Large intestine (tissue), 3 donors: ENCODE measurements at regions not wholly inside any gene's neighbourhood (a gene's known extent, or its start where the extent isn't known, plus 50 kb on each side); places are given as distances from the start of the nearest gene placed in this dataset.

Source experiments
- DNase-seq, 2 donors: peaks; one replicate each; pipeline versions ENCODE4 v3.0.0 to v3.0.0-alpha.2; 2013
- H3K27ac ChIP-seq: one replicate; pipeline ENCODE4 v1.5.1; 2013; ENCODE audit warnings: low read length
- H3K27me3 ChIP-seq: 2 replicates; pipeline ENCODE4 v1.6.1; 2013; ENCODE audit warnings: low read length; ENCODE audit not compliant: control insufficient read depth, insufficient read depth
- H3K36me3 ChIP-seq: 2 replicates; pipeline ENCODE4 v1.6.1; 2013; ENCODE audit warnings: low read length; ENCODE audit not compliant: control insufficient read depth, insufficient read depth
- H3K4me1 ChIP-seq: one replicate; pipeline ENCODE4 v1.6.1; 2013; ENCODE audit warnings: low read length; ENCODE audit not compliant: control insufficient read depth, insufficient read depth
- H3K4me3 ChIP-seq: one replicate; pipeline ENCODE4 v1.5.1; 2013; ENCODE audit warnings: low read length
- H3K9me3 ChIP-seq: one replicate; pipeline ENCODE4 v1.6.1; 2013; ENCODE audit warnings: mild to moderate bottlenecking, low read depth, low read length, moderate library complexity; ENCODE audit not compliant: control insufficient read depth
- WGBS: methylation state at CpG from one replicate; pipeline ENCODE4 v1.1.5; 2013; ENCODE audit warnings: low lambda C conversion rate; ENCODE audit not compliant: insufficient coverage; 5-methylcytosine and 5-hydroxymethylcytosine counted together

- WGBS: 80% methylated on average over 1 of the region's 10 CpGs
- Histone ChIP-seq H3K9me3 (no peaks in the 10 kb centered on the region), H3K4me1 (no peaks in the 10 kb centered on the region), H3K27me3 (no peaks in the 10 kb centered on the region), H3K4me3 (no peak overlapping the region), H3K36me3 (no peaks in the 10 kb centered on the region), H3K27ac (no peak overlapping the region)
- DNase-seq: no peak
Observed at GRCh38 chr16:26930786-26931581, 135.7 kb upstream of the C16orf82 start.

- WGBS: no CpG with 5 or more reads among the region's 4 CpGs
- no peak for DNase-seq
- H3K9me3 ChIP-seq: no peaks in the 10 kb centered on the region
- no peak overlapping the region for H3K27ac ChIP-seq
- H3K27me3 ChIP-seq: no peaks in the 10 kb centered on the region
- no peaks in the 10 kb centered on the region for H3K4me1 ChIP-seq
- H3K4me3 ChIP-seq: no peak overlapping the region
- H3K36me3 ChIP-seq: no peaks in the 10 kb centered on the region
Observed at GRCh38 chr16:26950636-26951035, 116.1 kb upstream of the C16orf82 start.

GRCh38 chr16:26951950-26952349, 114.8 kb upstream of the C16orf82 start:
- no peak overlapping the region for H3K4me3 ChIP-seq
- H3K9me3 ChIP-seq: no peaks in the 10 kb centered on the region
- no peak overlapping the region for H3K27ac ChIP-seq
- no peaks in the 10 kb centered on the region for H3K27me3 ChIP-seq
- H3K4me1 ChIP-seq: no peaks in the 10 kb centered on the region
- H3K36me3 ChIP-seq: no peaks in the 10 kb centered on the region
- DNase-seq: no peak
- WGBS: no CpG with 5 or more reads among the region's 9 CpGs

GRCh38 chr16:26952411-26952810, 114.3 kb upstream of the C16orf82 start:
- H3K27me3 ChIP-seq: no peaks in the 10 kb centered on the region
- H3K4me1 ChIP-seq: no peaks in the 10 kb centered on the region
- no peak overlapping the region for H3K4me3 ChIP-seq
- no peak for DNase-seq
- no CpG with 5 or more reads among the region's 1 CpG for WGBS
- no peak overlapping the region for H3K27ac ChIP-seq
- no peaks in the 10 kb centered on the region for H3K36me3 ChIP-seq
- no peaks in the 10 kb centered on the region for H3K9me3 ChIP-seq

- DNase-seq: no peak
- Histone ChIP-seq H3K9me3 (no peaks in the 10 kb centered on the region), H3K4me1 (no peaks in the 10 kb centered on the region), H3K27me3 (no peaks in the 10 kb centered on the region), H3K36me3 (no peaks in the 10 kb centered on the region), H3K27ac (no peak overlapping the region), H3K4me3 (no peak overlapping the region)
- WGBS: 91% methylated on average over 2 of the region's 2 CpGs
Observed at GRCh38 chr16:26957283-26957859, 109.4 kb upstream of the C16orf82 start.

- H3K27me3 ChIP-seq: no peaks in the 10 kb centered on the region
- no peak overlapping the region for H3K27ac ChIP-seq
- WGBS: 46% methylated on average over 4 of the region's 5 CpGs
- no peak overlapping the region for H3K4me3 ChIP-seq
- H3K36me3 ChIP-seq: no peaks in the 10 kb centered on the region
- H3K4me1 ChIP-seq: no peaks in the 10 kb centered on the region
- no peak for DNase-seq
- no peaks in the 10 kb centered on the region for H3K9me3 ChIP-seq
Observed at GRCh38 chr16:26959416-26960009, 107.2 kb upstream of the C16orf82 start.

GRCh38 chr16:26961459-26961858, 105.3 kb upstream of the C16orf82 start:
- Histone ChIP-seq H3K4me3 (no peak overlapping the region), H3K27ac (no peak overlapping the region), H3K27me3 (no peaks in the 10 kb centered on the region), H3K4me1 (no peaks in the 10 kb centered on the region), H3K9me3 (no peaks in the 10 kb centered on the region), H3K36me3 (no peaks in the 10 kb centered on the region)
- DNase-seq: no peak

GRCh38 chr16:26963109-26963508, 103.6 kb upstream of the C16orf82 start:
- H3K4me1 ChIP-seq: no peaks in the 10 kb centered on the region
- H3K4me3 ChIP-seq: no peak overlapping the region
- WGBS: no CpG with 5 or more reads among the region's 4 CpGs
- no peaks in the 10 kb centered on the region for H3K36me3 ChIP-seq
- no peak overlapping the region for H3K27ac ChIP-seq
- no peaks in the 10 kb centered on the region for H3K27me3 ChIP-seq
- DNase-seq: no peak
- no peaks in the 10 kb centered on the region for H3K9me3 ChIP-seq

GRCh38 chr16:26969589-26970231, 97.0 kb upstream of the C16orf82 start:
- no peaks in the 10 kb centered on the region for H3K27me3 ChIP-seq
- no peaks in the 10 kb centered on the region for H3K36me3 ChIP-seq
- no CpG with 5 or more reads among the region's 6 CpGs for WGBS
- no peak overlapping the region for H3K4me3 ChIP-seq
- no peaks in the 10 kb centered on the region for H3K9me3 ChIP-seq
- H3K4me1 ChIP-seq: no peaks in the 10 kb centered on the region
- H3K27ac ChIP-seq: no peak overlapping the region
- no peak for DNase-seq

- 100% methylated on average over 2 of the region's 3 CpGs for WGBS
- Histone ChIP-seq H3K9me3 (no peaks in the 10 kb centered on the region), H3K4me3 (no peak overlapping the region), H3K27me3 (no peaks in the 10 kb centered on the region), H3K27ac (no peak overlapping the region), H3K4me1 (no peaks in the 10 kb centered on the region), H3K36me3 (no peaks in the 10 kb centered on the region)
- no peak for DNase-seq
Observed at GRCh38 chr16:26970292-26970691, 96.4 kb upstream of the C16orf82 start.
